ENCODE measurements at regions not wholly inside any gene's neighbourhood (a gene's known extent, or its start where the extent isn't known, plus 50 kb on each side); places are given as distances from the start of the nearest gene placed in this dataset.
"Not testable (repeated sequence)": the region's sequence is repeated elsewhere in the genome, so short reads cannot be mapped to it uniquely, and the experiment has no call there.

DNA sequence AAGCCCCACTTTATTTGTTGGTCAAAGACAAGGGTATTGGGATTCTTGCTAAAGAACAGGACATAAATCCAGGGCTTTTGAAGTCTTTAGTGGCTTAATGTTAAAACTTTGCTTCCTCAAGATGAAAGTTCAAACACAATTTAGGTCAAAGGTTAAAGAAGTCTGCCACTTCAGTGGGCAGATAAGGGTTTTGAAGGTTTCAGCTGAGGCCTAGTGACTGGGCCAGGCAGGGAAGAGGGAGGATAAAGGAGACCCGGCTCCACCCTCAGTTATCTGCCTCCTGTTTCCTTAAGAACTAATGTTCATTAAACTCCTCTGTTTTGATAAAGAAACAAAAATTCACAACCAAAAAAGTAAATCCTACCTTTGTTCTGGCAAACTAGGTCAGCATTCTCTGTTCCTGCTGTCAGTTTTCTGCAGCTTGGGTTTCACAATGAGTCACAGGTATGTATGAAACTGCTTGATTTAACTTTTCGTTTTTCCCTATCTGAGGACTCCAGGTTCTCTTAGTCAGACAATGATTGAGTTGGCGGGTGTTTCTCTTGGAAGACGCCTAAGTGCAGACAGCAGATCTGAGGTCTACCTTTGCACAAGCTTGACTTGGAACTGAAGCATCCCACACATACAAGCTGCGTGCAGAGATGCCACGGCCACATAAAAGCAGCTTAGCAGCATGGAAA is 208.3 kb downstream of the EXOC5 start:
- DNase-seq: no peak

DNA sequence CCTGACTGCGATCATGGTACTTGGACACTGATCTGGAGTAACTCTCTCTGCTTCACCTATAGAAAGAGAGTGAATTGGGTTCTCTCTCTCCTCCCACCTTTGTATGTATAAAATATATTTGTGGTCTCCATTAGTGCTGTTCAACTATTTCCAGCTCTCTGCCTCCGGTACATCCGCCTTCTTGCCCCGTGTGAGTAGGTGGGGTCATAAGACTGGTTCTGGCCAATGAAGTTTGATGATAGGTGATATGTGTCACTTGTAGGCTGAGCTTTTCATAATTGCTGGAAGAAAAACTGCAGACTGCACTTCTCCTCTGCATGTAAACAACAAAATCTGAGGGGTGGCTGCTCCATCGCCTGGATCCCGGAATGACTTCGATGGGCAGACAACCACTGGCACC is 210.4 kb downstream of the EXOC5 start:
- DNase-seq: no peak

DNA sequence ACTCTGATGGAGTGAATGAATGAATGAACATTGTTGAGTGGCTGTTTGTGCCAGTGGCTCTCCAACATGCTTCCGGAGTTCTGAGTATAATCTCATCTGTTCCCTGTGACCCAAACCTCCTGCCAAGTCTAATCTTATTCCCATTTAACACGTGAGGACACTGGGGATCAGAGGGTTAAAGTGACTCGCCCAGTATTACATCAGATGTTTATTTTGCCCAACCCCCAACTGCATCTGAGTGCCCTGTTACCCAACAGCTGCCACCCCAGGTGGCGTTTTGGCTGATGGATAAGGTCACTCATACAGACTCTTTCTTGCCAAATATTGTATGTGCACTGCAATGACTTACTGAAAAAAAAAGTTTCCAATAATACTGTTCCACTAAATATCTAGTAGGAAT is 210.9 kb downstream of the EXOC5 start:
- DNase-seq: no peak

DNA sequence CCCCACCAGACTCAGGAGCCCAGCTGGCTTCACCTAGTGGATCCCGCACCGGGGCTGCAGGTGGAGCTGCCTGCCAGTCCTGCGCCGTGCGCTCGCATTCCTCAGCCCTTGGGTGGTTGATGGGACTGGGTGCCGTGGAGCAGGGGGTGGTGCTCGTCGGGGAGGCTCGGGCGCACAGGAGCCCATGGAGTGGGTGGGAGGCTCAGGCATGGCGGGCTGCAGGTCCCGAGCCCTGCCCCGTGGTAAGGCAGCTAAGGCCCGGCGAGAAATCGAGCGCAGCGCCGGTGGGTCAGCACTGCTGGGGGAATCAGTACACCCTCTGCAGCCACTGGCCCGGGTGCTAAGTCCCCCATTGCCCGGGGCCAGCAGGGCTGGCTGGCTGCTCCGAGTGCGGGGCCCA is 212.2 kb downstream of the EXOC5 start:
- DNase-seq: not testable (repeated sequence)

DNA sequence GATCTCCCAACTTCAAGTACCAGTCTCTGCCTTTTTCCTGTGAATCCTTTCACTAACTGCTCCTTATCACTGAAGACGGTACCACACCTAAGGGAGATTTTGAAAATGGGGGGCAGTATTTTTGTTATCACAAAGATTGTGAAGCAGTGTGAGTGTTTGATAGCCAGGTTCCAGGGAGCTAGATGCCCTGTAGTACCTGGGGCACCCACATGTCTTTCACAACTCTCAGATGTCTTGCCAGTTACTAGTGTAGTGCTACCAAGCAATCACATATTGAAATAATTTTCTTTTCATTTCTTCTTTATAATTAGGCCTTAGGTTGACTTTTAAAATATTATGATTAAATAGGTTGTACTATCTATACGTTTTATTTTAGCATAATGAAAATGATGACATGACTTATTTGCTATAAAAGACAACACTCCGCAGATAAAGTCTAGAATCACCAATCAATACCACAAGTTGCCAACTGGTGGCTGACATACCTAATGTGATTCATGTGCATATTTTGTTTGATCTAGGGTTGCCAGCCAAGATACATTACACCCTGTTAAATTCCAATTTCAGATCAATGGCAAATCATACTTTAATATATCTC is 215.9 kb downstream of the EXOC5 start:
- no peak for DNase-seq

DNA sequence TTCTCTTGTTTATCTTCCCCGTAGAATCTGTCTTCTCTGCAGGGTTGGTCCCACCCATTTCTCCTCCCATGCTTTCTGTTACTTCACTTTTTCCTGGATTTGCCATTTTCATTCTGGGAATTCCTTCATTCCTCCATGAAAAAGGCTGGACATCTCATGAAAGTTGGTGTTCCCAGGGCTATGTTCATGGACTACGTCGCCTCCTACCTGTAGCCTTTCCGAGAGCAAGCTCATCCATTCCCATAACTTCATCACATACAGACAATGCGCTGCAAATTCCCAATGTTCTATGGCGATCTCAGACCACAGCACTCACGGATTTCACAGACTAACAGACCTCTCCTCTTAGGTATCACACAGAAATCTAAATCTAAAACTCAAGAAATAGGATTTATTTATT is 217.1 kb downstream of the EXOC5 start:
- no peak for DNase-seq

DNA sequence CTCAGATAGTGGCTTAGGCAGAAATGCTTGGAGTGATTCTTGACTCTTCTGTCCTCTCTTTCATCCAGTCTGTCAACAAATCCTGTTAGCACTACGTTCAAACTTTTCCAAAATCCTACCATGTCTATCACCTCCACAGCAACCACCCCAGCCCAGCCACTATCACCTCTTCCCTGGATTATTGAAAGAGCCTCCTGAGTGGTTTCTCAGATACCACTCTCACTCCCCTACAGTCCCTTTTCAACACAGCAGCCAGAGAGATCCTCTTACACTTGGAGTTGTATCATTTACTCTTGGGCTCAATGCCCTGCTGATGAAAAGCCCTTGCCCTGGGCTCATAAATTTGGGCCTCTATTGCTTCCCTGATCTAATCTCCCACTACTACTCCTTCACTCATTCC is 218.9 kb downstream of the EXOC5 start:
- no peak for DNase-seq

DNA sequence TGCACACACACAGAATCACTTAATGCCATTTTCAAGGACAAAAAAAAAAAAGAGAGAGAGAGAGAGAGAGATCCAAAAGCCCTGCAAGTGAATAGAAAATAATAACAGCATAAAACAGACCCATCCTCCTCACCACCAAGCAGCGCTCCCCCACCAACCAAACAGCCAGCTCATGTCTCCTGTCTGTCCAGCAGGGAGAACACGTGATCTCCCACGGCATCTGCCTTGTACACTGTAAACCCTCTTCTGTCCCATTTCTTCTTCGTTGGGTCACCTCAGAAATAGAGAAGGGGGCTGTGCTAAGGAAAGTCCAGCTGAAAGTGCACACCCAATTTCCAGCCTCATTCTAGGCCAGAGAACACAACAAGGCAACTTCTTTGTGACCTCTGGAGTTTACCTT is 222.5 kb downstream of the EXOC5 start:
- DNase-seq: no peak

DNA sequence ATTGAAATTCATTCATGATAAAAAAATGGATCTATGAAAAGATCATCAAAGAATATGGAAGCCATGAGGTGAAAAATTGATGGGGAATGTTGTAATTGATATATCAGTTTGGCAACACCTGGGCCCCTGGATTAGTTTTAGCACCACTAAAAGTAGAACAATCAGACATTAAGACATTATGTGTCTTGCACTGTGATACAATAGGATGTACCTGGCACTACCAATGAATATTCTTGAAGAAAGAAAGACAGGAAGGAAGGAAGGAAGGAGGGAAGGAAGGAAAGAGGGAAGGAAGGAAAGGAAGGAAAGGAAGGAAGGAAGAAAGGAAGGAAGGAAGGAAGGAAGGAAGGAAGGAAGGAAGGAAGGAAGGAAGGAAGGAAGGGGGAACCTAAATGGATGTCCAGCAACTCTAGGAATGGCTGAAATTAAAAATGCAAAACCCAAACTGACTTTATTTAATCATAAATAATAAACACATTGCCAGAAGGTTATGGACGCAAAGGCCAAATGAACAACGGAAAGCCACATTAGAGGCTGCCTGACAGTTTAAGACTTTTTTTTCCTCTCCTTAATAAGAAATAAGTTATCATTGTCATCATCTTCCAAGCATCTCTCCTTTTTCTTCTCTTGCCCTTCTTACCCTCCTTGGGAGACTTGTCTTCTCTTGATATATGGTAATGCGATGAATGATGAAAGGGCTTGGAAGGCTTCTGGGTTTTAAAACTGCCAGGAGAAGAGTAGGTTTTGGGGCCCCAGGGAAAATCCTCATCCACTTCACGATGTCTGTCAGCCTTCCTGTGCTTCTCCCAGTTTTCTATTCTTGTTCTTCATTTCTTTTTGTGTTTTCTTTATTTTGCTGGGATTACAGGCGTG is 224.4 kb downstream of the EXOC5 start:
- DNase-seq: not testable (repeated sequence)

DNA sequence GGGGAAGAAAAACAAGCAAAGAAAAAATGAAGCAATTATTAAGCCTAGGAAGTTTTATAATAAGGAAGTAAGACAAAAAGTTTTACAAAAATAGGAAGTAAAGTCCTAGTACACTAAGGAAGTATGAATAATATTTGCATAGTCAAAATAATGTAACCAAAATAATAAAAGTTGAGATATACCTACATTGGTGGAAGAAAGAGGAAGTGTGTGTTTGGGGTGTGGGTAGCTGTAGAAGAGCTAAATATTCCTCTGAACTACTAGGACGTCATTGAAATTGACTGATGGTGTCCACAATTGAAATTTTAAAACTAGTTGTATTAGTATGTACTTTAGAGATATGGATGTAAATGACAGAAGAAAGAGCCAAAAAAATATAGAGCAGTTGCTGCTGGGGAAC is 228.4 kb upstream of the OTX2 start:
- DNase-seq: no peak

DNA sequence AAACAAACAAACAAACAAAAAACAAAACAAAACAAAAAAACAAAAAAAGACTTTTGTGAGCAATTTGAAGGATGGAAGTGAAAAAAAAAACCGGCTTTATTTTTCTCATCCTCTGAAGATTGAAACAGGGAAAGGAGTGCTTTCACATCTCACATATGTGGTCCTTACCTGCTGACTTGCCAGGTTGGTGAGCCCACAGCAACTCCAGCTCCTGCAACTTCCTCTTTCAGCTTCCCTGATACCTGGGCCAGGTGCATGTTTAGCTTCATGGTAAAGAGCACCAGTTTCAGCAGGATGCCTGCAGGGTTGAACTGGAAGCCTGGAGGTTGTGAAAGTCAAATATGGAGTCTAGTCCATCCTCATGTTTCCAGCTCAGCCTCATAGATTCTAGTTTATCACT is 221.2 kb upstream of the OTX2 start:
- no peak for DNase-seq

DNA sequence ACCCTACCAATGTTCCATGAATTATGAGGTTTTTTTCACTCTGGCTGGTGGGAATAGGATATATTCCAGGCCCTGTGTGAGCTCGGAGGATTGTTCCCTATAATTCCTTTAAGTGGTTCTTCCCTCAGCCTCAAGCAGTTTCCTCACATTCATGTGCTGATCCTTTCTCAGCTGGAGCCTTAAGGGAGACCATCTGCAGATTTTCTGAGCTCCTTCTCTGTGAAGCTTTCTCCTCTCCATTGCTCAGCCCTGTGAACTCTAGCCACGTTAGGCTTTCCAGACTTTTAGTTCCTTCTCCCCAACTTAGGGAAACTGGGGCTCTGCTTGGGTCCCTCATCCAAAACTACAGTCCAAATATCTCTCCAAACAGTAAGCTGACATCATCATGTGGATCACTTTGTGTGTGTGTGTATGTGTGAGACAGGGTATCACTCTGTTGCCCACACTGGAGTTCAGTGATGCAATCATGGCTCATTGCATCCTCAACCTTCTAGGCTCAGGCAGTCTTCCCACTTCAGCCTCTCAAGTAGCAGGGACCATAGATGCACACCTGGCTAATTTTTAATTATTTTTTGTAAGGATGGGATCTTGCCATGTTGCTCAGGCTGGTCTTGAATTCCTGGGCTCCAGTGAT is 219.5 kb upstream of the OTX2 start:
- DNase-seq: no peak

DNA sequence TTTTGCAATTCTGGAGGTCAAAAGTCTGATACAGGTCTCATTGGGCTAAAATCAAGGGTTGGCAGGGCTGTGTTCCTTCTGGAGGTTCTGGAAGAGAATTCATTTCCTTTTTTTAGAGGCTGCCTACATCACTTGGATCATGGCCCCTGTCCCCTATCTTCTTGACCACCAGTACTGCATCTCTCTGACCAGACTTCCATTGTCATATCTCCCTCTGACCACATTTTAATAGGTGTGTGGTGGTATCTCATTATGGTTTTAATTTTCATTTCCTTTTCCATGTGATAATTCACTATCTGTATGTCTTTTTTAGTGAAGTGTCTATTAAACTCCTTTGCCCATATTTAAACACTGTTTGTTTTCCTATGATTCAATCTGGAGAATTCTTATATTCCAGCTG is 215.2 kb upstream of the OTX2 start:
- DNase-seq: no peak

DNA sequence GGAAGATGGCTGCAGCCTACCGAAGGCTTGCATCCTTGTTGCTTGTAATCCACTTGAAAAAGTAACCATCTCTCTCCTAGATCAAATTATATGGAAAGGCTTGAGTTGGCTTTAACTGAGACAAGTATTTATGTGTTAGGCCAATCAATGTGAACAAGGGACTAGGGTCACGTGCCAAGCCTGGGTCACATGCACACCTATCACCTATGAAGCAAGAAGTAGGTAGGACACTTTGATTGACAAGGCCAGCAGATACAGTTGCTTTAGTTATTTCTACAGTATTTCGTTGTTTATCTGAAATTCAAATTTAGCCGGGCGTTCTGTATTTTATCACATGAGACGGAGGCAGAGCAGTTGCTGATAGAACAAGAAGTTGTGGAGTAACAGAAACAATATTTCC is 212.3 kb upstream of the OTX2 start:
- no peak for DNase-seq

DNA sequence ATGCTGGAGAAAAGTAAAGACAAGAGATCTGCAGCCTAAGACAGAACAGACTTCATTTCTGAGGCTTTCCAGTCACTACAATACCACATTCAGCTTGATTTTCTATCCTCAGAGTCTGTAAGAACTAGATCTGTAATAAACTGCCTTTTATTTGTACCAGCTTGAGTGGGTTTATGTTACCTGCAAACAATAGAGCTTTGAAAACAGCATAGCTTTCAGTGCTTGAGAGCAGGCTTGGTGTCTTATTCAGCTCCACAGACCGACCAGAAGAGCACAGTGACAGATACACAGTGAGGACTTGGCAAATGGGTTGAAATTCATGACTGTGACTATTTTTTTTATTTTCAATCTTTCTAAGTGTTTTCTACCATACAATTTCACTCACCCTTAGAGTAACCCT is 207.8 kb upstream of the OTX2 start:
- DNase-seq: no peak

DNA sequence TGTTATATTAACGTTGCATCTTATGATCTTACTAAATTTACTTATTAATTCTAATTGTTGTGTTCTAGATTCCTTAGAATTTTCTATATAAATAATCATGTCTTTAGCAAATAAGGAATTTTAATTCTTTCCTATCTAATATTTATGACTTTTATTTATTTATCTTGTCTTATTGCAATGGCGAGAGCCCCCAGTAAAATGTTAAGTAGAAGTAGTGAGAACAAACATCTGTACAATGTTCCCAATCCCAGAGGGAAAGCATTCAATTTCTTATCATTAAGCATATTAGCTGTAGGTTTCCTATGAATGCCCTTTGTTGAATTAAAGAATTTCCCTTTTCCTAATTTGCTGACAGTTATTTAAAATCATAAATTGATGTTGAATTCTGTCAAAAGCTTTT is 203.7 kb upstream of the OTX2 start:
- DNase-seq: no peak

DNA sequence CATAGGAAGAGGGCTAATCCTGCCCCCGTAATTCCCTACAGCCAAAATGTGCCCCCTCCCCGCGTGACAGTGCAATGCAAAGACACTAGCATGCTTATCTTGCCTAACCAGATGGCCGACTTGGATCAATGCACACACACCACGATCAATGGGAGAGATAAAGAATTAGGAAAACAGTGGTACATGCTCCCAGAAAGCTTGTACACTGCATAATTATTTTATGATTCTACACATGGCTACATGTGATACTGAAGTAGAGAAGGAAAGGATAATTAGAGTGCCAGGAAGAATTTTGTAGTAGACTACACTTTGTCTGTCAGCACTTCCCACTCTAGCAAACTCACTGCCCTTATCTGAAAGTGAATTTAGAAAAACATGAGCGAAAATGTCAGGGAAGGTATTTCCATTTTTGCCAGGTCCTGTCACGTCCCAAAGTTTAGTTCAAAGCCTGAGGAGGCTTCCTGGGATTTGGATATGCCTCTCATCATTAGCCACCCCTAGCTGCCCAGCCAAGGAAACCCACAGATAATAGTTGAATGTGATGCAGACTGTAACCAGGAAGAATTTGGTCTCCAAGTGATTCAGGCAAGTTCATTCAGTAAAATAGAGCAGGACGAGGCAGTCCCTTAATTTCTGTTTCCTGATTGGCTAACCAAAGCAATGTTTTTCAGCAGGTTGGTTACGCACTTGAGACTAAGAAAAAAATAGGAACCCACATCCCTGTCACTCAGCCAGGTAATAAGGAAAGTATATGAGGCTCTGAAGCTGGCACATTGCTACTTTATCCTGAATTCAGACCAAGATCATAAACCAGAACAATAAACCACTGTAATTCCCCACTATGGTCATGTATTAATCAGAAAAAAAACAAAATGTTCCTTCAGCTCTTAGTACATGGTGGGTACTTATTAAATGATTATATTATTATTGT is 199.6 kb upstream of the OTX2 start:
- DNase-seq: no peak

DNA sequence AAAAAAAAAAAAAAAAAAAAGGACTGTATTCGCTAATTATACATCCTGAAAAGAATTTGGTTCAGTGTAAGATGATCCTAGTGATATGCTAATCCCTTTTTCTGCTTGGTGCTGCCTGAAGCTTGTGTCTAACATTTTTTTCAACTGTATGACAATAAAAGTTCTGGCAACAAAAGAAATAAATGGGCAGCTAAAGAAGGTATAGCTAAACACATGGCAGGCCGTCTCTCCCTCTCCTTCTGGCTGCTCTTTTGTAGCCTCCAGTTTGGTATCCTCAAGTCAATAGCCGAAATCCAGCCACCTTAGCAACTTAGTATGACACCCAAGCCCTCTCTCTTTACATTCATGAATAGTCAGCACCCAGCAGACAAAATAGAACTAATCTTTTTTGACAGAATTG is 198.3 kb upstream of the OTX2 start:
- DNase-seq: no peak

DNA sequence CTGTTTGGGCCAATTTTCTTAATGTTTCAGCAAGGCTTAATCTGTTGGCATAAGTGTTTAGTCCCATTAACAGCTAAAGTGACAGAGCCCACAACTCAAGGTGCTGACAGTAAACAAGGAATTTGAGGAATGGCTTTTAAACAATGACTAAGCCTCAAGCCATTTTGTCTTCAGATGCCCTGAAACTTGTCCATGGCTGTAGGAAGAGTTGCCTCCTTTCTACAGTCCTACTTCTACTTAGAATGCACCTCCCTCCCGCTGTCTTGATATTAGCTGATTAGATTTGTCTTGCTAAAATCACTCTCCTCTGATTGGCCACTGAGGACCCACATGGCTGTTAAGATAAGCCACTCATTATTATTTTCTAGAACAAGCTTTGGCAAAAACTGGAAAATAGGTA is 188.4 kb upstream of the OTX2 start:
- no peak for DNase-seq

DNA sequence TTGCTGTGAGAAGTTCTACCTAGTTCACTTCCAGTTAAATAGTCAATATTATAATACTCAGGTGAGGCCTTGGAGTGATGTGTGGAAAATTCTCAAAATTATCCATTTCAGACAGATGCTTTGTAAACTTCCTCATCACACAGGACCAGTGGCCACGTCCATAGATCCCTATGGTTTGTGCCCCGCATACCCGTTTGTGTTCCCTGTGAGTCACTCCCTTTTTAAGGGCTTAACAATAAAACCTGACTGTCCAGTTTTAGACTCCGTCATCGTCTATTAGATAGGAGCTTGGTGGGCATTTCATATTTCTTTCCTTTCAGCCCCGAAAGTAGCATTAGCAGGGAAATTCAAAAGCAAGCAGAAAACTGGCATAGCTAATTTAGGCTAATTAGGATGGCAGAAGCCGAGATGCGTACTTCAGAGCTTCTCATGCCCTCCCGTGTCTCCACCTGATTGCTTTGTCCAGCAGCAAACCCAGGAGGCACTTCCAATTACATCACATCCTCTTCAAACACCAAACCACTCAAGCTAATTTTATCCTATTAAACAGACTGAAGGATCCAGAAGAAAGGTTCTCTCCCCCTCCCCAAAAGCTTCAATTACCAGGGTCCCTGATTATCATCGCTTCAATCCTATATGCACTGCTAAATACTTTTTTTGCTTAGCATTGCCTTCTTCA is 186.6 kb upstream of the OTX2 start:
- no peak for DNase-seq

DNA sequence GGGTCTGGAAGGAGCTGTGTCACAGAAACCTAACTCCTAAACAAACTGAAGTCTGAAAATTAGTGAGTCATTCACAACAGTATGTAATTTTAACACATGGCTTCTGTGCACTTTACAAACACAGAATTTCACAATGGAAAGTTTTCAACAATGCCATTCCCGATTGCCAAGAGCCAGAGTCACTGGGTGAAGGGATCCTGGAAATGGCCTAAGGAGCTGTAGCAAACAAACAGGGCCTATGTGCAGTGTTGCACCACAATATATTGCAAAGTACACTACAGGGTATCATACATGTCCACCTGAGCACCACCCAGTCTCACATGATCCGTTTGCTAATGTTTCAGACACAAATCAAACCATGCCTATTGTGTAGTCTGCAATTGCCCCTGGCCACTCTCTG is 184.7 kb upstream of the OTX2 start:
- DNase-seq: no peak

DNA sequence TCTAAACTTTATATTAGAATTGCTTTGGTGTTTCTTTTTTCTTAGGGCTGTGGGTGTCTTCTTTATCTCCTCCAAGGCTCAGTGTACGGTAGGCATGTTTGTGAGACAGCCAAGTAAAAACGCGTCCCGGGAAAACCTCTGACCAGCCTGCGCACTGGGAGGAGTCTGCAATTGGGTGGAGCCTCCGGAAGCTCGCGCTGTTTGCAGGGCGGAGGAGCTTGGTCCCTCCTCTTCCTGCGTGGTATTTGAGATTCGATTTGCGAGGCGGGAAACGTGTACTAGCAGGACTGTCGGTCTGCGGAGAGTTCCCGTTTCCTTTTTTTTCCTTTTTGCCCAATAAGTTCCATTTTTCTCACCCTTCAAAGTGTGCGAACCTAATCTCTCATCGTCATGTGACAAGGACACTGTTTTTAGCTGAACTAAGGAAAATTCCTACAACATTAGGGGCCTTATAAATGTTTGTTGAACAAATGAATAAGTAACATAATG is 182.1 kb upstream of the OTX2 start:
- no peak for DNase-seq
